ENCODE measurements at regions not wholly inside any gene's neighbourhood (a gene's known extent, or its start where the extent isn't known, plus 50 kb on each side); places are given as distances from the start of the nearest gene placed in this dataset.

DNA sequence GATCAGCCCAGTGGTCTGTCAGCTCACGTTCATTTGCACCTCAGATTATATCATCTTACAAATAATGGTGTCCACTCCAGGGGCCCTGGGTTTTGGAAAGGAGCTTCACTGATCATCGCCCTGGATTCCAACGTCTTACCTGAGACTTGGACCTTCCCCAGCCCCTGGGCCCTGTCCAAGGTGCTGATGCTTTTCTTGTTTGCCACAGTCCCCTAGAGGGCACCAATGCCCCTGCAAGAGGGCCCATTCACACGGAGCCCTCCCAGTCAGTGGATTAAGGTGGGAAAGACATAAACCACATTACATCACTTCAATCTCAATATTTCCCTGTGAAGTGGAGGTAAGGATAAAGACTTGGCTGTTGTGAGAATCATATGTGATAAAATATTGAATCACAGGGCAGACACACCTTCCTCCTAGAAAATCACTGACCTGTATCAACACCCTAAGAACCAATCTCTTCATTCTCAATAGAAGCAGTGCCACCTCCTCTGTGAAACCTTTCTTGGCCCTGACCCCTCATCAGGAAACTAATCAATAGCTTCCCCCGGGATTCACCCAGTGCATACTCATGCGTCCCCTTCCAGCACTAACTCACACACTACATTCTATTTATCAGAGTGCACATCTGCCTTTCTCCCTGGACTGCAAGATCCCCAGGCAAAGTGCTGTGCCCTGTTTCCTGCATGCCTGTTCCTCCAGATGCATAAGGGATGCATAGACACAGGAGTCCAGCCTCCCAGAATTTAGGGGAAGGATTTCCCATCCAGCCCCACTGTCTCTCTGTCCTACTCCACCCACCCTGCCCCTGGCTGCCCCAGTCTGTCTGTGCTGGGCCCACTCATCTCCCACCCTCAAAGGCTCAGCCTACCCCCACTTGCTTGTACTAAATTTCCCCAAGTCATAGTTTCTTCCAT is 167.0 kb downstream of the BUD13 start (continued):
- TF ChIP-seq DMAP1 (CRISPR knock-in tag; IDR thresholded peaks at IDR 0.05) = no peak
- TF ChIP-seq, protein P1, sequence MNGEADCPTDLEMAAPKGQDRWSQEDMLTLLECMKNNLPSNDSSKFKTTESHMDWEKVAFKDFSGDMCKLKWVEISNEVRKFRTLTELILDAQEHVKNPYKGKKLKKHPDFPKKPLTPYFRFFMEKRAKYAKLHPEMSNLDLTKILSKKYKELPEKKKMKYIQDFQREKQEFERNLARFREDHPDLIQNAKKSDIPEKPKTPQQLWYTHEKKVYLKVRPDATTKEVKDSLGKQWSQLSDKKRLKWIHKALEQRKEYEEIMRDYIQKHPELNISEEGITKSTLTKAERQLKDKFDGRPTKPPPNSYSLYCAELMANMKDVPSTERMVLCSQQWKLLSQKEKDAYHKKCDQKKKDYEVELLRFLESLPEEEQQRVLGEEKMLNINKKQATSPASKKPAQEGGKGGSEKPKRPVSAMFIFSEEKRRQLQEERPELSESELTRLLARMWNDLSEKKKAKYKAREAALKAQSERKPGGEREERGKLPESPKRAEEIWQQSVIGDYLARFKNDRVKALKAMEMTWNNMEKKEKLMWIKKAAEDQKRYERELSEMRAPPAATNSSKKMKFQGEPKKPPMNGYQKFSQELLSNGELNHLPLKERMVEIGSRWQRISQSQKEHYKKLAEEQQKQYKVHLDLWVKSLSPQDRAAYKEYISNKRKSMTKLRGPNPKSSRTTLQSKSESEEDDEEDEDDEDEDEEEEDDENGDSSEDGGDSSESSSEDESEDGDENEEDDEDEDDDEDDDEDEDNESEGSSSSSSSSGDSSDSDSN (CRISPR knock-in tag; IDR thresholded peaks at IDR 0.05) = no peak
- TF ChIP-seq, protein P2, sequence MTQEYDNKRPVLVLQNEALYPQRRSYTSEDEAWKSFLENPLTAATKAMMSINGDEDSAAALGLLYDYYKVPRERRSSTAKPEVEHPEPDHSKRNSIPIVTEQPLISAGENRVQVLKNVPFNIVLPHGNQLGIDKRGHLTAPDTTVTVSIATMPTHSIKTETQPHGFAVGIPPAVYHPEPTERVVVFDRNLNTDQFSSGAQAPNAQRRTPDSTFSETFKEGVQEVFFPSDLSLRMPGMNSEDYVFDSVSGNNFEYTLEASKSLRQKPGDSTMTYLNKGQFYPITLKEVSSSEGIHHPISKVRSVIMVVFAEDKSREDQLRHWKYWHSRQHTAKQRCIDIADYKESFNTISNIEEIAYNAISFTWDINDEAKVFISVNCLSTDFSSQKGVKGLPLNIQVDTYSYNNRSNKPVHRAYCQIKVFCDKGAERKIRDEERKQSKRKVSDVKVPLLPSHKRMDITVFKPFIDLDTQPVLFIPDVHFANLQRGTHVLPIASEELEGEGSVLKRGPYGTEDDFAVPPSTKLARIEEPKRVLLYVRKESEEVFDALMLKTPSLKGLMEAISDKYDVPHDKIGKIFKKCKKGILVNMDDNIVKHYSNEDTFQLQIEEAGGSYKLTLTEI (CRISPR knock-in tag; conservative IDR thresholded peaks at IDR 0.05) = no peak
- TF ChIP-seq ZNF644 (CRISPR knock-in tag; IDR thresholded peaks at IDR 0.05; ENCODE audit: low read depth) = peak; percentile 55; the same call in 1 of the 2 replicates
- TF ChIP-seq FUBP1 (CRISPR knock-in tag; IDR thresholded peaks at IDR 0.05; ENCODE audit: borderline replicate concordance) = no peak
- TF ChIP-seq PITX1 (CRISPR knock-in tag; IDR thresholded peaks at IDR 0.05) = no peak
- no peak for TF ChIP-seq HNF1A (IDR thresholded peaks at IDR 0.05; ENCODE audit: low read depth)
- no peak for TF ChIP-seq HNF1A (CRISPR knock-in tag; IDR thresholded peaks at IDR 0.05; ENCODE audit: borderline replicate concordance)
- TF ChIP-seq, protein P3, sequence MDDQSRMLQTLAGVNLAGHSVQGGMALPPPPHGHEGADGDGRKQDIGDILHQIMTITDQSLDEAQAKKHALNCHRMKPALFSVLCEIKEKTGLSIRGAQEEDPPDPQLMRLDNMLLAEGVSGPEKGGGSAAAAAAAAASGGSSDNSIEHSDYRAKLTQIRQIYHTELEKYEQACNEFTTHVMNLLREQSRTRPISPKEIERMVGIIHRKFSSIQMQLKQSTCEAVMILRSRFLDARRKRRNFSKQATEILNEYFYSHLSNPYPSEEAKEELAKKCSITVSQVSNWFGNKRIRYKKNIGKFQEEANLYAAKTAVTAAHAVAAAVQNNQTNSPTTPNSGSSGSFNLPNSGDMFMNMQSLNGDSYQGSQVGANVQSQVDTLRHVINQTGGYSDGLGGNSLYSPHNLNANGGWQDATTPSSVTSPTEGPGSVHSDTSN (CRISPR knock-in tag; IDR thresholded peaks at IDR 0.05; ENCODE audit: borderline replicate concordance) = peak; percentile 89
- 0 out of 2 replicates have a peak, but pooled peaks have one; percentile 31 for TF ChIP-seq KMT2A (CRISPR knock-in tag; IDR thresholded peaks at IDR 0.05)
- TF ChIP-seq, protein P4, sequence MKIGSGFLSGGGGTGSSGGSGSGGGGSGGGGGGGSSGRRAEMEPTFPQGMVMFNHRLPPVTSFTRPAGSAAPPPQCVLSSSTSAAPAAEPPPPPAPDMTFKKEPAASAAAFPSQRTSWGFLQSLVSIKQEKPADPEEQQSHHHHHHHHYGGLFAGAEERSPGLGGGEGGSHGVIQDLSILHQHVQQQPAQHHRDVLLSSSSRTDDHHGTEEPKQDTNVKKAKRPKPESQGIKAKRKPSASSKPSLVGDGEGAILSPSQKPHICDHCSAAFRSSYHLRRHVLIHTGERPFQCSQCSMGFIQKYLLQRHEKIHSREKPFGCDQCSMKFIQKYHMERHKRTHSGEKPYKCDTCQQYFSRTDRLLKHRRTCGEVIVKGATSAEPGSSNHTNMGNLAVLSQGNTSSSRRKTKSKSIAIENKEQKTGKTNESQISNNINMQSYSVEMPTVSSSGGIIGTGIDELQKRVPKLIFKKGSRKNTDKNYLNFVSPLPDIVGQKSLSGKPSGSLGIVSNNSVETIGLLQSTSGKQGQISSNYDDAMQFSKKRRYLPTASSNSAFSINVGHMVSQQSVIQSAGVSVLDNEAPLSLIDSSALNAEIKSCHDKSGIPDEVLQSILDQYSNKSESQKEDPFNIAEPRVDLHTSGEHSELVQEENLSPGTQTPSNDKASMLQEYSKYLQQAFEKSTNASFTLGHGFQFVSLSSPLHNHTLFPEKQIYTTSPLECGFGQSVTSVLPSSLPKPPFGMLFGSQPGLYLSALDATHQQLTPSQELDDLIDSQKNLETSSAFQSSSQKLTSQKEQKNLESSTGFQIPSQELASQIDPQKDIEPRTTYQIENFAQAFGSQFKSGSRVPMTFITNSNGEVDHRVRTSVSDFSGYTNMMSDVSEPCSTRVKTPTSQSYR (CRISPR knock-in tag; IDR thresholded peaks at IDR 0.05; ENCODE audit: borderline replicate concordance) = peak; percentile 57; the same call in 1 of the 2 replicates

Data from HepG2 (cell line).